PC-3 (cell line): ENCODE measurements at regions not wholly inside any gene's neighbourhood (a gene's known extent, or its start where the extent isn't known, plus 50 kb on each side); places are given as distances from the start of the nearest gene placed in this dataset.
A peak's percentile ranks its signal among the peaks of the same experiment; 100 is the strongest.

ENCODE experiments used
- ATAC-seq: fragments of 200-7000 bp; cut with Tn5 transposase; 2 replicates; pipeline ENCODE4 v1.9.1; 2020; ENCODE audit warnings: mild to moderate bottlenecking, moderate library complexity
- BruUV-seq: library from RNA; stranded (reverse); fragments of 400-500 nt; replicated peaks from 2 replicates; lab custom pipeline; 2021; lab: Mats Ljungman, UMichigan
- CTCF ChIA-PET: fragments of 300-600 bp; sonication (Branson Sonifier 250); formaldehyde crosslinking; loops from one replicate; lab custom pipeline; 2022; ENCODE audit warnings: antibody characterized with exemption; lab: Charles Lee
- POLR2A ChIA-PET: fragments of 300-600 bp; sonication (Branson Sonifier 250); formaldehyde crosslinking; loops from one replicate; lab custom pipeline; 2022; ENCODE audit warnings: antibody characterized with exemption; ENCODE audit not compliant: unreplicated experiment; lab: Charles Lee
- DNase-seq: peaks from one replicate; pipeline ENCODE4 v3.0.0-alpha.2; 2015
- H2AFZ ChIP-seq: fragments of 300-600 bp; sonication (generic); 2 replicates; pipeline ENCODE4 v1.6.0; 2016; ENCODE audit warnings: antibody characterized with exemption, low read length
- H3F3A ChIP-seq: fragments of 300-600 bp; sonication (generic); one replicate; pipeline ENCODE4 v1.6.0; 2017; ENCODE audit warnings: antibody characterized with exemption, low read length, control low read depth, mild to moderate bottlenecking; ENCODE audit not compliant: unreplicated experiment
- H3K27ac ChIP-seq: fragments of 300-600 bp; sonication (generic); 2 replicates; pipeline ENCODE4 v1.5.1; 2016; ENCODE audit warnings: mild to moderate bottlenecking, low read length
- H3K27me3 ChIP-seq: fragments of 300-600 bp; sonication (generic); 2 replicates; pipeline ENCODE4 v1.6.1; 2016; ENCODE audit warnings: low read length, mixed read lengths
- H3K36me3 ChIP-seq: fragments of 300-600 bp; sonication (generic); 2 replicates; pipeline ENCODE4 v1.6.1; 2016; ENCODE audit warnings: low read depth, mixed run types, low read length, mixed read lengths
- H3K4me1 ChIP-seq: fragments of 300-600 bp; sonication (generic); 2 replicates; pipeline ENCODE4 v1.5.1; 2016; ENCODE audit warnings: low read length; ENCODE audit not compliant: insufficient read depth
- H3K4me2 ChIP-seq: fragments of 300-600 bp; sonication (generic); 2 replicates; pipeline ENCODE4 v1.6.0; 2016; ENCODE audit warnings: low read length
- H3K4me3 ChIP-seq: fragments of 300-600 bp; sonication (generic); 2 replicates; pipeline ENCODE4 v1.5.1; 2016; ENCODE audit warnings: mild to moderate bottlenecking, low read length, mixed read lengths
- H3K79me2 ChIP-seq: fragments of 300-600 bp; sonication (generic); 2 replicates; pipeline ENCODE4 v1.6.1; 2017; ENCODE audit warnings: low read length, mixed read lengths
- H3K9ac ChIP-seq: fragments of 300-600 bp; sonication (generic); 2 replicates; pipeline ENCODE4 v1.6.0; 2016; ENCODE audit warnings: mild to moderate bottlenecking, low read length
- H3K9me2 ChIP-seq: fragments of 300-600 bp; sonication (generic); replicated peaks from 2 replicates; pipeline ENCODE4 v1.6.1; 2016; ENCODE audit warnings: mixed run types, low read length, mixed read lengths
- H3K9me3 ChIP-seq: fragments of 300-600 bp; sonication (generic); 2 replicates; pipeline ENCODE4 v1.6.1; 2016; ENCODE audit warnings: low read length, mixed read lengths
- H4K20me1 ChIP-seq: fragments of 300-600 bp; sonication (generic); 2 replicates; pipeline ENCODE4 v1.6.1; 2016; ENCODE audit warnings: low read length, mixed read lengths
- CTCF ChIP-seq: fragments of 300-600 bp; sonication (generic); conservative IDR thresholded peaks from 2 replicates; pipeline ENCODE4 v1.5.1; 2017; ENCODE audit warnings: antibody characterized with exemption, low read depth, mild to moderate bottlenecking, low read length
- EZH2 ChIP-seq: fragments of 300-600 bp; sonication (generic); IDR thresholded peaks from one replicate; pipeline ENCODE4 v1.6.1; 2017; ENCODE audit warnings: antibody characterized with exemption, mild to moderate bottlenecking, low read length; ENCODE audit not compliant: unreplicated experiment
- EZH2phosphoT487 ChIP-seq: fragments of 300-600 bp; sonication (generic); IDR thresholded peaks from 2 replicates; pipeline ENCODE4 v1.6.1; 2018; ENCODE audit warnings: mild to moderate bottlenecking, antibody characterized with exemption, low read length, borderline replicate concordance
- intact Hi-C: fragments of 100-400 bp; cut with micrococcal nuclease; formaldehyde crosslinking; loops from 2 replicates; pipeline ENCODE4 v1.9.0; 2023

DNA sequence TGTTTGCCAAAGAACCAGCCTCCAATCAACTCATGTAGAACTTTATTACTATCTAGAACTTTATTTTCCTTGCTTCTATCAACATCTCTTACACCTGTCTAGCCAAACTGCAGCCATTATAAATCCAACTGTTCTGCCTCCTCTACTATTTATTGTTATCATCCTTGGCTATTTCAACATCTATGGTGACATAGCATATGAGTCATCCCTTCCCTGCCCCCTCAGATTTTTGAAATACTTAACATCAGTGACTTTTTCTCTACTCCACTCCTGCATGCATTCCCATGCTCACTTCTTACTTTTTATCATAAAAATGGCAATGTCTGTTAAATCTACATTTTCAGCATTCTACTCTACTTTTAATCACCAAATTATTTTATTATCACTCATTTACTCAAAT is 544.9 kb upstream of the NEGR1 start:
- no peak overlapping the region for H3K27ac ChIP-seq

GRCh38 chr1:72804541-72804940 is 522.2 kb upstream of the NEGR1 start:
- Histone ChIP-seq H3K27me3 (no peaks in the 10 kb centered on the region), H2AFZ (no peak overlapping the region), H3K4me2 (no peak overlapping the region), H3K27ac (no peak overlapping the region), H3K79me2 (no peaks in the 10 kb centered on the region), H4K20me1 (no peaks in the 10 kb centered on the region), H3K9me2 (no peaks in the 10 kb centered on the region), H3F3A (no peaks in the 10 kb centered on the region), H3K4me1 (no peaks in the 10 kb centered on the region), H3K9ac (no peak overlapping the region), H3K36me3 (no peaks in the 10 kb centered on the region), H3K4me3 (no peak overlapping the region), H3K9me3 (no peaks in the 10 kb centered on the region)
- DNase-seq (no peak), ATAC-seq (no peak)
- no TSS peak for BruUV-seq
- POLR2A ChIA-PET = no interaction called here
- TF ChIP-seq EZH2 (no peak), CTCF (no peak), EZH2phosphoT487 (no peak)
- CTCF ChIA-PET = interaction anchor here (0.7 kb wide), 1 partner anchor 84 kb away, joined by 5 read pairs; no protein-coding TSS in a partner anchor
- intact Hi-C loops = no loop called here

More for the DNA sequence above, 544.9 kb upstream of the NEGR1 start:
- ATAC-seq = peak; percentile 60
- H4K20me1 ChIP-seq = no peaks in the 10 kb centered on the region
- BruUV-seq = no TSS peak
- no peak overlapping the region for H3K9ac ChIP-seq
- ChIA-PET POLR2A (no interaction called here), CTCF (no interaction called here)
- peak; percentile 79 for DNase-seq
- H3K4me2 ChIP-seq = no peak overlapping the region
- peaks cover 15% of the 10 kb centered on the region for H3K4me1 ChIP-seq
- H3K79me2 ChIP-seq = 0 out of 2 replicates have a peak, but pooled peaks cover 7% of the 10 kb centered on the region
- no peaks in the 10 kb centered on the region for H3K9me3 ChIP-seq
- no peaks in the 10 kb centered on the region for H3K9me2 ChIP-seq
- no peaks in the 10 kb centered on the region for H3K27me3 ChIP-seq
- H3K4me3 ChIP-seq = no peak overlapping the region
- no peaks in the 10 kb centered on the region; the same call in 1 of the 2 replicates for H3K36me3 ChIP-seq
- intact Hi-C loops = no loop called here
- TF ChIP-seq EZH2 = no peak
- TF ChIP-seq CTCF = no peak
- no peak for TF ChIP-seq EZH2phosphoT487
- H2AFZ ChIP-seq = no peak overlapping the region
- H3F3A ChIP-seq = no peaks in the 10 kb centered on the region

DNA sequence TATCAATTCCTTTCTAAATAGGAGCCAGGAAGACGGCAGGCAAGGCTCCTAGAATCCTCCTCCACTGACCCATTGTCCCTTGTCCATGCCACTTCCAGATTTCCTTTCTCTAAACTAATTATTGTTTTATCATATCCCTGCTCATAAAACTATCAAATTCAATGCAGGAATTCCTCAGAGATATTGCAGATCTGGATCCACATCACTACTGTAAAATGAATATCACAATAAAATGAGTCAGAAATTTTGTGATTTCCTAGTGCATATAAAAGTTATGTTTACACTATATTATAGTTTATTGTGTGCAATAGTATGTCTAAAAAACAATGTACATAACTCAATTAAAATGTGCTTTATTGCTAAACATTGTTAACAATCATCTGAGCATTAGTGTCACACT is 498.7 kb upstream of the NEGR1 start:
- BruUV-seq = no TSS peak
- H3K4me1 ChIP-seq = no peaks in the 10 kb centered on the region
- no peak overlapping the region for H3K4me3 ChIP-seq
- no peak overlapping the region for H3K27ac ChIP-seq
- no peaks in the 10 kb centered on the region for H3F3A ChIP-seq
- intact Hi-C loops = no loop called here
- no peak overlapping the region for H2AFZ ChIP-seq
- ATAC-seq (peak; percentile 88), DNase-seq (peak; percentile 5)
- no peaks in the 10 kb centered on the region for H3K36me3 ChIP-seq
- ChIA-PET CTCF (no interaction called here), POLR2A (no interaction called here)
- no peaks in the 10 kb centered on the region for H3K79me2 ChIP-seq
- H3K9me2 ChIP-seq = no peaks in the 10 kb centered on the region
- TF ChIP-seq EZH2phosphoT487 (no peak), CTCF (no peak)
- H3K9ac ChIP-seq = no peak overlapping the region
- no peak overlapping the region for H3K4me2 ChIP-seq
- H3K9me3 ChIP-seq = no peaks in the 10 kb centered on the region
- no peaks in the 10 kb centered on the region for H3K27me3 ChIP-seq
- no peaks in the 10 kb centered on the region for H4K20me1 ChIP-seq
